Activated T-cell treated with anti-CD3 and anti-CD28 coated beads for 1 hour (primary cell): ENCODE measurements at regions not wholly inside any gene's neighbourhood (a gene's known extent, or its start where the extent isn't known, plus 50 kb on each side); places are given as distances from the start of the nearest gene placed in this dataset.

Experiments
- DNase-seq: peaks from one replicate; pipeline ENCODE4 v3.0.0-alpha.2; 2020; ENCODE audit warnings: low read depth

DNA sequence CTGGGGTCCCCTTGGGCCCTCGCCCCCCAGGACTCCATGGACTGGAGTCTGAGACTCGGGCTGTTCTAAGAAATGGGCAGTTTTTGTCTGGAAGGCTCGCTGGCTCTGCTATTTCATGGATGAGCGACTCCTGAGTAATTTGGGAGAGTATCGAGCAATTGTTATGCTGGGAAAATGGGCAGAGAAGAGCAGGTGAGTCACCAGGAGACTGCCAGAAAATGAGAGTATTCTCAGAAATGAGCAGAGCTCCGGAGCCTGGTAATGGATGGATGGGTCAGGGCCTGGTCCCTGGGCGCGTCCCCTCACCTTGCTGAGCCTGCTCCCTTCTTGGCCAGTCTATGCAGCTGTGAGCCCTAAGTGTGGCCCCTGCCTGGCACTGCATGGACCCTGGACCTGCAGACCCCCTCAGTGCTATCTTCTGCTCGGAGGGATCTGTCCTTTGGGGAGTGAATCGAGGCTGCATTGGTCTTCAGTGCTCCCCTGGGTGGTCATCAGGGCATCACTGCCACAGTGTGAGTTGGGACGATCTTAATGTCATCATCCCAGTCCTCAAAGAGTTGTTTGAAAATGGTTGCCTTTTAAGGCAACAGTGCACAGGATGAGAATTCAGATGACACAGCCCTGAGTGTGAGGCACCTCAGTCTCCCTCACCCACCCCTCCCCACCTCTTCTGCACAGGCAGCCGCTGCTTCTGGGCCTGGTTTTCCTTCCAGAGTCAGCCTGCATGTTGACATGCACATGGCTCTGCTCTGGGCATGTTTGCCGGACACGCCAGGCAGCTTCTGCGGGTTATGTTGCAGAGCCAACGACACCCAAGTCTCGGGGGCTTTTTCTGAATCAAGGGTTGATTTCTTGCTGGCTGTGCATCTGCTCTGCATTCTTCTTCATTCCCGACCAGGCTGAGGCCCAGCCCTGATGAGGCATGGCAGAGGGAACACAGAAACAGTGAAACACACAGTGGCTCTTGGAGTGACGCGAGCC, 519.0 kb downstream of the TBC1D22A start:
- no peak for DNase-seq

DNA sequence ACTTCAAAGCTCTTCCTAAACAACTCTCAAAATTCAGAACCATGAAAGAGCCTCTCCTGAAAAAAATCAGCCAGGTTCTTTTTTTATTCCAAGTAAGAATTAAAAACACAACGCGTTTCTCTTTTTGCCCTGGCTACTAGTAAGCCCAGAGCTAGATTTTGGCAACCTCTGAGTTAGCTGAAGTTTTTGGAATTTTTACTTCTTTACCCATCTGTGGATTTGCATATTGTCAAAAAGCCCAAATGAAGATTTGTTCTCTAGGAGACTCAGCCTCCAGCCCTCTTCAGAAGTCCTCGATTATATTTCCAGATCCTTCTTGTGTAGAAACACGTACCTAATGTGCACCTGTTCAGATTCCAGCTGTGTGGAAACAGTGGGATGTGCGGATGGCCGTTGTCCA, 517.9 kb downstream of the TBC1D22A start:
- DNase-seq, result no peak

DNA sequence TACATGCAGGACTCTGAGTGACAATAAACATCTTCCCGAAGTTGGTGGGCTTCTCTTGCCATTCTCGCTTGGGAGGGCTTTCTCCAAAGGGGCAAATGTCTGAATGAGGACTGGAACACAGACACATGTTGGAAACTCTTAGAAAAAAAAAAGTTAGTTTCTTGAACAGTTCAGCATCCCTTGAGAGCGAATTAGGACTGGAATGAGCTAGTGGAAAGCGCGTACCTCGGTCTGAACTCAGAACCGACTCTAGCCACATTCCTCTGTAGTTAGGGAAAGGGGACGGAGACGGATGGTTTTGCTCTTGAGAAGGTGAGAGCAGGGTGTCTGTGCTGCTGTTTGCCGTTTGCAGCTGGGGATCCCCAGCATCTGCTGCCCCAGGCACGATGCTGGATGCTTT, 517.3 kb downstream of the TBC1D22A start:
- no peak for DNase-seq

DNA sequence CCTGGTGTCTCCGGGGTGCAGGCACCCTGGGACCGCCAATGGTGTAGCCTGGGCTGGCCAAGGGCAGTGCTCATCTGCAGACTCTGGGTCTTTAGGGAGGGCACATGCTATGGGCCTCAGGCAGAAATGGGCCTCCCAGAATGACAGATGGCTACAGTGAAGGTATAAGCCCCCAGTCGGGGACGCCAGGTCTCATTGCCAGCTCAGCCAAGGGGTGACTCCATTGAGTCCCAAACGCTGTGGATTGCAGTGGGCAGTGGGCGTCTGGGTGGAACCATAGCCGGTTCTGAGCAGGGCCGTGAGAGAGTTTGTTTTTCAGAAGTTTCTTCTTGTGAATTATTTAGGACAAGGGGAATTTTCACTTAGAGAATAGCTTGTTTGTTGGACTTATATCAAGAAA, 516.9 kb downstream of the TBC1D22A start:
- DNase-seq, result no peak

DNA sequence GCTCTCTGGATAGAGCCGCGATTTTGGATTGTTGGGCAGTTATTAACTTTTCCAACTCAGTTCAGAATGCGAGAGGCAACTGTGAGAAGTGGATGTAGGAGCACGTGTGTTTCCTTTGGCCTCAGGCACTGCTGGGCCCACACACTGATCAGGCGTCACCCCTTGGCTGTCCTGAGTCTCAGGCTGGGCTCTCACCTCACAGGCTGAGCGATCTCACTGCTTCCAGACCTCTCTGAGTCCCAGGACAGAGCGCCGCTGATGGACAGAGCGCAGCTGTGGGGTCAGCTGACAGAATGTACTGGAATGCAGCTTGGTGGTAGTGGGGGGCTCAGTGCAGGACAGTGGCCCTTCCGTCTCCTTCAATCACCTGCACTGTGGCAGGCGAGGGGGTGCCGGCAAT, 516.2 kb downstream of the TBC1D22A start:
- no peak for DNase-seq

DNA sequence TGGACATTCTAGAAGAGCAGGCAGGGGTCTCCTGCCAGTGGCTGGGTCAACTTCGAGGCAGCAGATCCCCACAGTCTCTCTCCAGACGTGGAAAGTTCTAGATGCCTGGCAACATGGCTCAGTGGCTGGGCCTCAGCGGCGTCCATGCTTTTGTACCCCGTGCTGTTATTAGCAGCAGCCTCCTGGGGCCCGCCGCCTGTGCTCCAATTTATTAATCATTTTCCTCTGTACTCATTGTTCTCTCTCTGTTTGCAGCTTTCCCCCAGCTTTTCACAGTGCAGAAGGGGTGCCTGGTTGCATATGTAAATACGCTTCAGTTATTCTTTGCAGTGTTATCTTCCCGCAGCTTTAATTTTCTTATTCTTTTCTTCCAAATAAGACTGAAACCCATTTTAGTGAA, 515.1 kb downstream of the TBC1D22A start:
- DNase-seq, result no peak

DNA sequence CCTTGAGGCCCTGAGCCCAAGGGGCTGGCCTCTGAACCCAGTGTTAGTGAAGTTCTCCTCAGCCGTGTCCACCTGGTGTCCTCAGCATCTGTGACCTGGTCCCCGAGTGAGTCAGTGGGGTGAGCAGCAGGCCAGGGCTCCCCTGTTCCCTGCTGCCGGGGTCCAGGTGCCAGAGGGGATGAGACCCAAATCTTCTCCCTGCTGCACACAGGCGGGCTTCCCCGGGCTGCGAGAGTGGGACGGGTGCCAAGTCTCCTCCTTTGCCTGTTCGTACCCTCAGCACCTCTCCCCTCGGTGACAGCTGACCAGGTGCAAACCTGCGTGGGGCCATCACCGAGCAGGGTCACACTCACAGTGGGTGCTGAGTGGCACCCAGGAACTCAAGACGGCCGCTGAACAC, 514.5 kb downstream of the TBC1D22A start:
- DNase-seq, result no peak

DNA sequence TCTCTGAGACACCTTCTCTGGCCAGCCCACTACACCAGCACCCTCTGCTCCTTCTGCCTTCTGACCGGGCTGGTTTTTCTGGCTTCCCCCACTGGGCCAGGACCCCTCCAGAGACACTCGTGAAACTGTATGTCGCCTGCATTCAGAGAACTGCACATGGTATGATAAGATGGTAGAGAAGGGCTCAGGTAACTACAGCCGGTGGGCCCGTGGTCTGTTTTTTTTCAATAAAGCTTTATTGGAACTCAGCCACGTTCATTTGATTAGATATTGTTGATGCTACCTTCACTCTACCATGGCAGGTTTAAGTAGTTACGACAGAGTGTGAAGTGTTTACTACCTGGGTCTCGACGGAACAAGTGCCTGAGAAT, 514.0 kb downstream of the TBC1D22A start:
- no peak for DNase-seq

DNA sequence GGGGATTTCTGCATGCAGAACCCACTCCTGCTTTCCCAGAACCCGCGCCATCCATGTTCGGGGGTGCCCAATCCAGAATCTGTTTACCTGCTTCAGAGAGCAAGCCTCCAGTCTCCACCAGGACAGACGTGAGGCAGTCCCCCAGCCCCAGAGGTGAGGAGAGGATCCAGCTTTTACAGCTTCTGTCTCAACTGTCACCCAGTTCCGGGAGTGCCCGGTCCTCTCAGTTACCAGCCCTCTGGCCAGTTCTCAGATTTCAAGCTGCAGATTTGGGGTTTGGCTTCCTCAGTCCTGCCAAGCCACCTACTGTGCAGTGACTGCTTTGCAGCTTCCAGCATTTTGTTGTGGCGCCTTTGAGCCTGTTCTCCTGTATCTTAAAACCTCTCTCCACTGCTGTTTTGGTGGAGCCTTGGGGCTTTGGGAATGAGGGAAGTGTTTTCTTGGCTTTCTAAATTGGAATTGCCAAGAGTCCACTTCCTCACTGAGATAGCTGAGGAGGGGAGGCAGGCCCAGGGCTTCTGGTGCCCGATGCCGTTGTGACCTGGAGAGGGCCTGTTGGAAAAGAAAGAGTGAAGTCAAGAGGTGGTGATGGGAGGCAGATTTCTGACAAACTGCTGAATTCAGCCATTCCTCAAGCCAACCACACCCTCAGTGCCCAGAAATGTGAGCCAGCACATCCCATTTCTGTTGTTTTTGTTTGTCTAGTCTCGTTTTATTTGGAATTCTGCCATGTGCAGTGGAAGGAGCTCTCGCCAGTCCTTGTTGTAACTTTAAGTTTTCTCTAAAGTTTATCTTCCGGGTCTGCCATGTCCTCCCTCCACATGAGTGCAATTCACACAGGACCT, 513.4 kb downstream of the TBC1D22A start:
- DNase-seq, result no peak

DNA sequence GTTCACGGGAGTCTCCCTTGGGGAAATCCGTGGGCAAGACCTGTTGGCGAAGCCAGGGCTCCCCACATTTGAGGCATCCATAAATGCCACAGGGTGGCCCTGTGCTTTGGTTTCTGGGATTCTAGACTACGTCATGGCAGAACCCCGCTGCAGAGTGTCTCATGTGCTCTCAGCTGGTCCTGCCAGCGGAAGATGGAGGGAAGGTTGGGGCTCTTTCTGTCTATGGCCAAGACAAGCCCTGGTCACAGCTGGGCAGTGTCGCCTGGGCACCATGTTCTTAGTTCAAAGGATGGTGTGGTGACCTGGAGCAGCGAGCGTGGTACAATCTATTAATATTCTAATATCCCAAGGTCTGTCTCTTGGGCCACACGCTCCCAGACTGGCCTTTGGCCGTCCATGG, 511.7 kb downstream of the TBC1D22A start:
- no peak for DNase-seq

DNA sequence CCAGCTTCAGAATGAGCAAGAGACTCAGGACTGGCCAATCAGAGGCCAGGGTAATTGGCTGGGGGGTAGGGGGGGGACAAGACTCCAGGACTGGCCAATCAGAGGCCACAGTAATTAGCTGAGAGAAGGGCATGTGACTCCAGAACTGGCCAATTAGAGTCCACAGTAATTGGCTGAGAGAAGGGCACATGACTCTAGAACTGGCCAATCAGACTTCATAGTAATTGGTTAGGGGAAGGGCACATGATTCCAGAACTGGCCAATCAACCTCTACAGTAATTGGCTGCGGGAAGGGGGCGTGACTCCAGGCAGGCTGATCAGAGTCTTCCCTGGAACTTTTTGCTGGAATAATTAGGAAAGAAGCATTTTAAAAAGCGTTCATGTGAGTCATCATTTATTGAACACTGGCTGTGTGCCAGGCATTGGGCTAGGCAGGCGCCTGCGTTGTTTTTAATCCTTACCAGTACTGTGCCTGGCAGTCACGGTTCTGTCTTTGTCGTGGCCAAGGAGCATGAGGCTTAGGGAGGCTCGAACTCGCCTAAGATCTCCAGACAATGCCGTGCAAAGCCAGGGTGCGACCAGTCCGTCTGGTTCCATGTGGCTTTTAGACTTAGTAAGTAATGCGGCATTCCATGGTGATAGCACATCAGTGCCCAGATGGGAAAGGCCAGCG, 508.1 kb downstream of the TBC1D22A start:
- no peak for DNase-seq

DNA sequence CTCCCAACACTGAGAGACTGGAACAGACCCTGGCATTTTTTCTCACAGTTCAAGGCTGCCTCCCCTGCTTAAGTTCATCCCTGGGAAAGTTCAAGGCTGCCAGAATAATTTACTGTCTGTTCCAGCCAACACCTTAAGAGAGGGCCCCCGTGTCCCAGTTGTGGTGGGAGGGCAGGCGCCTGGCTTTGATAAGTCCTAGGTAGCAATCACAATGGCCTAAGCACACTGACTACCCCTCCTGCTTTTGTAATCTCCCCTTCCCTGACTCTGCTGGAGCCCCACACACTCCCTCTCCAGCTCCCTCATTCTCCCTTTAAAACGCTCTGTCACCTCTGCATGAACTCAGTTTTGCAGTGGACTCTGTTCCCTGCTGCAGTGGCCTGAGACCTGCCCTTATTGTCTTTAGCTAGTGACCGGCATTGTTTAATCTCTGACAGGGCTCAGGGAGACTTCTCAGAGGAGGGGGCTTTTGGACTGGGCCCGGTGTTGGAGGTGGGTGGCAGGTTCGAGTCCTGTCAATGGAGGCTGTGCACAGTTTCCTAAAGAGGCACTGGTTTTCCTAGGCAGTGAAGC, 507.2 kb downstream of the TBC1D22A start:
- DNase-seq, result no peak

DNA sequence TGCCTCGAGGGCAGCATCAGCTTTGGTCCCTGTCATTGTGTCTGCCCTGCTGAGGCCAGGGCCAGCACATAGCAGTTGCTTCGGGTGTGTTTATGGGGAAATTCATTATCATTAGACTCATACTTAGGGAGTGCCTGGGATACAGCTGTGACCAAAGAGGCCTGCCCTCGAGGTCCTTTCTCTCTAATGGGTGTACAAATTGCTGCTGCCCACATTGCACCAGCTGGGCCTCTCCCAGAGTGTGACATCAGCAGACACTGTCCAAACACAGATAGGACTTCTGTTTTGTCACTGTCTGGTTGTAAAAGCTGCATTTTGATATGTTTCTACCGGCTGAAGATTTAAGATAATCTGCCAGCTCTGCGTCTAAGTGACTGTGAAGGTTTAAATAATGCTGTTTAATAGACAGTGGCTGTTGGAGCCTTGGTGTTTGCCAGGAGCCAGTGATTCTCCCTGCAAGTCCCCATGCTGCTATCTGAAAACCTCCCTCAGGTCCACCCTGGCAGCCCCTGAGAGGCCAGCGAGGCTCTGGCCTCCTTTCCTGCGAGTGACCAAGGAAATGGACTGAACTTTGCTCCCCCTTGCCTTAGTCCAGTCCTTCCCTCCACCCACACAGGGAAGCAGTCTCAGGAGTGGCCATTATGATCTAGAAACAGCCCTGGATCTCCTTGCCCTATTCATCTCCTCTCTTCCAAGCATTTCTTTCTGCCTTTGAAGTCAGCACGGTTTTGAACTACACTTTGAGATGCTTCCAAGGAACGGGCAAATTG, 505.2 kb downstream of the TBC1D22A start:
- DNase-seq, result no peak

DNA sequence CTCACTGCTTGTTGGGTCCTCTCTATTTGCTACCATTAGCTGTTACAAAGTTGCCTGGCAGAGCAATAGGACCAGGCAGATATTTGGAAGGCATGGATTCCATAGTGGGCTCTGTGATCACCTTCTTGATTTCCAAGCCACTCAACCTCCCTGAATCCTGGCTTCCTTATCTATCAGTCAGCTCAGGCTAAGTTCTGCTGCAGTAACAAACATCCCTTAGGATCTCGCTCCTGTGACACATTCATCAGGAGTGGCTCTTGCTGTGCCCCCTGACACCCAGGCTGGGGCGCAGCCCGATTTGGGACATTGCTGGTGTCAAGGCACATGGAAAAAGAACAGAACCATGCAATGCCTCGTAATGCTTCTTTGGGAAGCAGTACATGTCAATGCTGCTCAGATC, 503.9 kb downstream of the TBC1D22A start:
- no peak for DNase-seq

DNA sequence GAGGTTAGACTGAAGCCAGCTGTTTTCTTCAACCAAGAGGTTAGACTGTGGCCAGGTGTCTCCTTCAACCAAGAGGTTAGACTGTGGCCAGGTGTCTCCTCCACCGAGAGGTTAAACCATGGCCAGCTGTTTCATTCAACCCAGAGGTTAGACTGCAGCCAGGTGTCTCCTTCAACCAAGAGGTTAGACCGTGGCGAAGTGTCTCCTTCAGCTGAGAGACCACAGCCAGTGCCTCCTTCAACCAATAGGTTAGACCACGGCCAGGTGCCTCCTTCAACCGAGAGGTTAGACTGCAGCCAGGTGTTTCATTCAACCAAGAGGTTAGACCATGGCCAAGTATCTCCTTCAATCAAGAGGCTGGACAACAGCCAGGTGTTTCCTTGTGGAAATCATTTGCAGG, 498.1 kb downstream of the TBC1D22A start:
- DNase-seq, result no peak

DNA sequence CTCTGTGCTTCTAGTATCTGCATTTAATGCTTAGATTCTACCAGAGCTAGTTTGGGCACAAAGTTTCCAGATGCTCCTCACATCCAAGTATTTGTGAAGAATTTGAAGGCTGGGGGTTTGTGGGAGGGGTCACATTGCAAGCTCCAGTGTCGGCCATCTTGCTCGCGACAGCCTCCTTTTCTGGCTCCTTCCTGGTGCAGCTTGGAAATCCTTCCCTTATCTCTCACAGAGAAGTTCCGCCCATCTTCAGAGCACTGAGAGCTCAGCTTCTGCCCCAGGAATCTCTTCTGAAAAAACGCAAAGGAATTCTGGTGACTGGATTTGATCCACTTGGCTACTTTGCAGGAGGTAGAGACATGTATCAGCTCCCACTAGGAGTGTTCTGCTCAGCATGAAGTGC, 497.5 kb downstream of the TBC1D22A start:
- DNase-seq, result no peak

DNA sequence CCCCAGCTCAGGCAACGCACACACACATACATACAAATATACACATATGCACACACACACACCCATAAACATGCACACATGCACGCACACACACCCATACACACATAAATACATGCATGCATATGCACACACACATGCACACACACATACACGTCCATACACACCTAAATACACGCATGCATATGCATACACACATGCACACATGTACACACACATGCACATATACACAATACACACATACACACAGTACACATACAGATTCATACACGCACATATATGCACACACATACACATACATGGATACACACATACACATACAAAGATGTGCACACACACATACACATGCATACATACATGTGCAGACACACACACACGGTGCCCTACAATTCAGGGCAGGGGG, 496.6 kb downstream of the TBC1D22A start:
- DNase-seq, result no peak

DNA sequence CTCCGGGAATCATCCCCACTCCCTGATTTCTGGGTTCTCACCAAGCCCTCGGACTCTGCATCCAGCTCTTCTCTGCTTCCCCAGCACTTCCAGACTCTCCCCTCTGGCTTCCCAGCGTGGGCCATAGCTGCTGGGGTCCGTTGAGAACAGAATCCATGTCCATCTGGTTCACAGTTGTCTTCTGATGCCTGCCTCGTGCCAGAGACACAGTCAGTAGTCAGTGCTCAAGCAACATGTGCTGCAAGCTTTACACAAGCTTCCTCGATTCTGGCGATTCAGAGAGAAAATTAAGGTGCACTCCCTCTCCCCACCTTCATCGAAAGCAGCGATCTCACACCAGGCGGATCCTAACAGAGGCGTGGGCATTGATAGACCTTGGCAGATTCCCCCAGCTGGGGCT, 495.5 kb downstream of the TBC1D22A start:
- no peak for DNase-seq

DNA sequence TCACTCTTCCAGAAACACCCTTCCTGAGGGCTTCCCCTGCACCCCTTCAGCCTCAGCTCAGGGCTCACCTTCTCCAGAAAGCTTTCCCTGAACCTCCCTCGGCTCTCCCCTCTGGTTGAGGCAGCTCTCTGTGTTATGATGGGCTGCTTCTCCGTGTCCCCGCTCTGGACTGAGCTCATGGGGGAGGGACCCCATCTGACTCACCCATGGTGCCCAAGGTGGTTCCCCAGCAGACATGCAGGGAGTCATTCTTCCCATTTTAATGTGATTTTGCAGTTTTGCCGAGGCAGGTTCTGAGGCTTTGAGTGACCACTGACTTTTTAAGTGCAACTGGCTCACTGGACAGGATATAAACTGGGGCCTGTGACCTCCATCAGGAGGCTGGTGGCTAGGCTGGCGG, 495.1 kb downstream of the TBC1D22A start:
- DNase-seq, result no peak

DNA sequence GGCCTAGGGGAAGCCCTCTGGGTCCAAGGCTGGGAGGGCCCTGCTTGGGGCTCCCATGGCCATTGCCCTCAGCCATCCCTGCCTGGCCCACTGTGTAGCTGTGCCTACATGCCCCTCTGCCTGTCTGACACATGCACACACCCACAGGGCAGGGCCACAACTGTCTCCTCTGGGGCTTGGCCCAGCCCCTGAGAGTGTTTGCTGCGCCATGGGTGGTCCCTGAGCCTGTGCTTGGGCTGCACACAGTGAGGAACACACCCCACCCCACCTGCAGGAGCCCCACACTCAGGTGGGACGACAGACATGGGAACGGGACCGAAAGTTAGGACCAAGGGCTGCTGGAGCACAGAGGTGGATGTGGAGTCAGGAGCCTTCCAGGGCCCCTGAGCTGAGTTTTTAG, 489.5 kb downstream of the TBC1D22A start:
- no peak for DNase-seq

DNA sequence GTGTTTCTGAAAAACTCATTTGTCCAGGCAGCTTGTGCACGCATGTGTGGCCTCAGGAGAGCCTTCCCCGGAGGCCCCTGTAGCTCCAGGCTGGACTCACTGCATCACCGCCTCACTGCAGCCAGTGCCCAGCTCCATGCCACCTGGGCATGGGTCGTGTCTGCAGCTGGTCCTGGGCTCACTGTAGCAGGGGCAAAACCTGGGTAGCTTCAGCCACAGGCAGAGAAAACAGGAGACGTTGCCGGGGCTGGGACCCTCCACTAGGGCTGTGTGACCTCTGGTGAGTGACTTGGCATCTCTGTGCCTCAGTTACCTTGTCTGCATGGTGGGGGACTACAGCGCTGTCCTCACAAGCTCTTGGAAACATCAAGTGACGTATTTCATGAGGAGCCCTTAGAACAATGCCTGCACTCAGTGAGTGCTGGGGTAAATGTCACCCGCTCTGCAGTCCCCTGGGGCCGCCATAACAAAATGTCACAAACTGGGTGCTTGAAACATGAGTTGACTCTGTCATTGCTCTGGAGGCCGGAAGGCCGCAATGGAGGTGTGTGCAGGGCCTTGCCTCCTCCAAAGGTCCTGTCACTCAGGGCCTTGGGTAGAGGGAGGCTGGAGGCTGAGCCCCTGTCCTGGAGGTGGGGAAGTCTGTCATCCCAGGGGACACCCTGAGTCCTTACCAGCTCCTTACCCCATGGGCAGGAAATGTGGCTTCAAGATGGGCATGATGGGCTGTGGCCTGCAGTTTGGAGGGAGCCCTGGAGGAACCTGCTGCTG, 488.7 kb downstream of the TBC1D22A start:
- DNase-seq, result no peak
